GM12878 (cell line): ENCODE measurements at regions not wholly inside any gene's neighbourhood (a gene's known extent, or its start where the extent isn't known, plus 50 kb on each side); places are given as distances from the start of the nearest gene placed in this dataset.

Source experiments
- ATAC-seq: fragments of 200-7000 bp; cut with Tn5 transposase; 3 replicates; pipeline ENCODE4 v1.9.1; 2020; ENCODE audit warnings: mild to moderate bottlenecking, moderate library complexity
- BruUV-seq: library from RNA; stranded (reverse); fragments of 400-500 nt; replicated peaks from 2 replicates; lab custom pipeline; 2021; lab: Mats Ljungman, UMichigan
- CTCF ChIA-PET: fragments of 300-600 bp; sonication (Branson Sonifier 250); formaldehyde crosslinking; extraction: SDS; loops from one replicate; lab custom pipeline; 2021; ENCODE audit warnings: inconsistent platforms; lab: Yijun Ruan, JAX
- POLR2A ChIA-PET: fragments of 350-600 bp; formaldehyde crosslinking; extraction: SDS; loops from one replicate; lab custom pipeline; 2021; ENCODE audit warnings: inconsistent platforms; lab: Charles Lee
- RAD21 ChIA-PET: fragments of 300-600 bp; sonication (Branson Sonifier 250); formaldehyde crosslinking; loops from one replicate; lab custom pipeline; 2023; ENCODE audit warnings: antibody characterized with exemption; ENCODE audit not compliant: unreplicated experiment; lab: Charles Lee
- SMC1A ChIA-PET: fragments of 300-600 bp; sonication (Branson Sonifier 250); formaldehyde crosslinking; loops from one replicate; lab custom pipeline; 2023; ENCODE audit not compliant: unreplicated experiment, uncharacterized antibody; lab: Charles Lee
- DNase-seq: peaks from one replicate; pipeline ENCODE4 v3.0.0-alpha.2; 2011; ENCODE audit warnings: low read depth, low spot score
- FAIRE-seq: peaks from 3 replicates; lab custom pipeline; 2011; peaks lifted over from hg19 to GRCh38; lab: Jason Lieb, UNC
- H2AFZ ChIP-seq: 2 replicates; pipeline ENCODE4 v1.6.0; 2011; ENCODE audit warnings: low read depth, low read length, control low read depth; ENCODE audit not compliant: control insufficient read depth
- H3K27ac ChIP-seq: 2 replicates; pipeline ENCODE4 v1.5.1; 2011; ENCODE audit warnings: control low read depth; ENCODE audit not compliant: control insufficient read depth, insufficient read depth
- H3K27me3 ChIP-seq, 2 experiments: replicated peaks in 1 of 2; 2 replicates each; pipeline versions ENCODE4 v1.6.0 to v1.6.1; 2011; ENCODE audit warnings: low read length in 1 of 2; ENCODE audit not compliant: control insufficient read depth in 2 of 2, insufficient read depth in 2 of 2
- H3K36me3 ChIP-seq, 2 experiments: 2 replicates each; pipeline ENCODE4 v1.5.1; 2011; ENCODE audit warnings: low read length in 1 of 2; ENCODE audit not compliant: control insufficient read depth in 2 of 2, insufficient read depth in 2 of 2
- H3K4me1 ChIP-seq: 2 replicates; pipeline ENCODE4 v1.6.1; 2011; ENCODE audit warnings: mild to moderate bottlenecking, low read length, moderate library complexity, mixed read lengths; ENCODE audit not compliant: control insufficient read depth, insufficient read depth
- H3K4me2 ChIP-seq: 2 replicates; pipeline ENCODE4 v1.6.0; 2011; ENCODE audit warnings: control low read depth; ENCODE audit not compliant: control insufficient read depth, insufficient read depth
- H3K4me3 ChIP-seq: fragments of 200-600 bp; sonication (generic); 2 replicates; pipeline ENCODE4 v1.5.1; 2016
- H3K79me2 ChIP-seq: 2 replicates; pipeline ENCODE4 v1.6.0; 2011; ENCODE audit warnings: low read length; ENCODE audit not compliant: control insufficient read depth, insufficient read depth
- H3K9ac ChIP-seq: 2 replicates; pipeline ENCODE4 v1.8.0; 2011; ENCODE audit warnings: low read length, control low read depth, mixed read lengths; ENCODE audit not compliant: control insufficient read depth, insufficient read depth
- H3K9me3 ChIP-seq: replicated peaks from 3 replicates; pipeline ENCODE4 v1.5.1; 2011; ENCODE audit warnings: mild to moderate bottlenecking, low read length; ENCODE audit not compliant: control insufficient read depth, insufficient read depth
- H4K20me1 ChIP-seq: 2 replicates; pipeline ENCODE4 v1.6.0; 2011; ENCODE audit not compliant: control insufficient read depth, insufficient read depth
- BMI1 ChIP-seq: fragments of 450-650 bp; IDR thresholded peaks from 2 replicates; pipeline ENCODE4 v1.6.1; 2016; ENCODE audit warnings: mild to moderate bottlenecking, moderate library complexity, borderline replicate concordance
- BRCA1 ChIP-seq: IDR thresholded peaks from 2 replicates; pipeline ENCODE4 v1.6.1; 2011; ENCODE audit warnings: low read depth, low read length, improper control_type of control experiment
- CEBPB ChIP-seq, 2 experiments: fragments of 150-350 bp in 1 of 2; IDR thresholded peaks; 2 replicates each; pipeline ENCODE4 v1.6.1; 2012 to 2014; ENCODE audit warnings: low read depth in 2 of 2, low read length in 2 of 2, borderline replicate concordance in 1 of 2, inconsistent platforms in 1 of 2
- CHD2 ChIP-seq: IDR thresholded peaks from 2 replicates; pipeline ENCODE4 v1.6.1; 2011; ENCODE audit warnings: low read depth, low read length, improper control_type of control experiment, borderline replicate concordance
- KAT2A ChIP-seq: conservative IDR thresholded peaks from 2 replicates; pipeline ENCODE4 v1.6.1; 2011; ENCODE audit warnings: low read depth, low read length; ENCODE audit not compliant: control insufficient read depth
- KLF5 ChIP-seq: fragments of 450-650 bp; IDR thresholded peaks from 2 replicates; pipeline ENCODE4 v1.6.1; 2014; ENCODE audit warnings: mild to moderate bottlenecking; ENCODE audit not compliant: partially characterized antibody
- MTA2 ChIP-seq: fragments of 450-650 bp; IDR thresholded peaks from 2 replicates; pipeline ENCODE4 v1.6.1; 2016; ENCODE audit warnings: low read depth, mild to moderate bottlenecking, moderate library complexity
- NFIC ChIP-seq: IDR thresholded peaks from 2 replicates; pipeline ENCODE4 v1.6.1; 2012; ENCODE audit warnings: low read depth, mild to moderate bottlenecking, inconsistent platforms, low read length, moderate library complexity
- PML ChIP-seq: IDR thresholded peaks from 2 replicates; pipeline ENCODE4 v1.6.1; 2012; ENCODE audit warnings: low read length, inconsistent platforms
- STAT1 ChIP-seq: fragments of 450-650 bp; conservative IDR thresholded peaks from 2 replicates; pipeline ENCODE4 v1.6.1; 2014; ENCODE audit warnings: antibody characterized with exemption, mild to moderate bottlenecking
- SUPT20H ChIP-seq: IDR thresholded peaks from 2 replicates; pipeline ENCODE4 v1.6.1; 2011; ENCODE audit warnings: low read depth, mild to moderate bottlenecking, low read length, moderate library complexity, borderline replicate concordance; ENCODE audit not compliant: control insufficient read depth
- TCF3 ChIP-seq: IDR thresholded peaks from 2 replicates; pipeline ENCODE4 v1.6.1; 2012; ENCODE audit warnings: low read depth, mild to moderate bottlenecking, low read length, borderline replicate concordance; ENCODE audit not compliant: insufficient read depth
- WGBS: methylation state at CpG from one replicate; pipeline ENCODE4 v1.1.6; 2016; ENCODE audit warnings: low lambda C conversion rate; ENCODE audit not compliant: insufficient replicate concordance, insufficient coverage; ENCODE audit errors: missing lambda C conversion rate; 5-methylcytosine and 5-hydroxymethylcytosine counted together
- in situ Hi-C: fragments of 300-500 bp; cut with MboI; formaldehyde crosslinking; loops from 9 replicates; pipeline ENCODE4 v1.14.3; 2018; ENCODE audit warnings: mixed read lengths
- intact Hi-C: fragments of 100-400 bp; cut with micrococcal nuclease; formaldehyde crosslinking; loops from one replicate; pipeline ENCODE4 v1.14.2; 2022; ENCODE audit not compliant: unreplicated experiment
- TF ChIP-seq, protein P1 (sequence below): fragments of 450-650 bp; IDR thresholded peaks from 2 replicates; pipeline ENCODE4 v1.6.1; 2017; ENCODE audit warnings: mild to moderate bottlenecking, low read depth, inconsistent platforms; ENCODE audit not compliant: poor library complexity, severe bottlenecking
- TF ChIP-seq, protein P2 (sequence below): IDR thresholded peaks from 2 replicates; pipeline ENCODE4 v1.6.1; 2011; ENCODE audit warnings: low read depth, mild to moderate bottlenecking, low read length, moderate library complexity, borderline replicate concordance; ENCODE audit errors: extremely low read depth
- TF ChIP-seq, protein P3 (sequence below), 3 experiments: IDR thresholded peaks in 2 of 3; conservative IDR thresholded peaks in 1 of 3; 2 replicates each; pipeline ENCODE4 v1.5.1; 2011; ENCODE audit warnings: low read depth in 3 of 3, low read length in 3 of 3, mild to moderate bottlenecking in 3 of 3, control low read depth in 2 of 3, moderate library complexity in 2 of 3, inconsistent platforms in 1 of 3, mixed read lengths in 1 of 3; ENCODE audit not compliant: control insufficient read depth in 2 of 3, insufficient read depth in 1 of 3; ENCODE audit errors: extremely low read depth in 1 of 3
- TF ChIP-seq, protein P4 (sequence below): fragments of 450-650 bp; IDR thresholded peaks from 2 replicates; pipeline ENCODE4 v1.6.1; 2018; ENCODE audit warnings: borderline replicate concordance, mild to moderate bottlenecking; ENCODE audit not compliant: partially characterized antibody
- TF ChIP-seq, protein P5 (sequence below): IDR thresholded peaks from 2 replicates; pipeline ENCODE4 v1.6.1; 2012; ENCODE audit warnings: low read depth, low read length, improper control_type of control experiment

DNA sequence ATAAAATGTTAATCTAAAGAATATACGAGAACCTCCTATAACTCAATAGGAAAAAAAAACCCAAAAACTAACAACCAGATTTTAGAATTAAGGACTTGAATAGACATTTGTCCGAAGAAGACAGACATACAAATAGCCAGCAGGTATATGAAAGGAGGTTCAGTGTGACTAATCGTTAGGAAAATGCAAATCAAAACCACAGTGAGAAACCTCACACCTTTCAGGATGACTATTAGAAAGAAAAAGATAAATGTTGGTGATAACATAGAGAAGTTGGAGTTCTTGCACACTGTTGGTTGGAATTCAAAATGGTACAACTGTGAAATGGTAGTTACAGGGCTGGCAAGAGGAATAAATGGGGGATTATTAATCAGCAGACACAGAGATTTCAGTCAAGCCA is 339.0 kb downstream of the TMEM114 start:
- WGBS, result 0% methylated on average over 3 of the region's 3 CpGs
- no peaks in the 10 kb centered on the region for H3K27me3 ChIP-seq
- no peak overlapping the region for H3K9ac ChIP-seq
- ChIA-PET SMC1A (no interaction called here), RAD21 (no interaction called here), CTCF (no interaction called here), POLR2A (no interaction called here)
- no peak overlapping the region for H3K4me2 ChIP-seq
- H2AFZ ChIP-seq, result no peak overlapping the region
- in situ Hi-C loops (no loop called here), intact Hi-C loops (no loop called here)
- no peak for DNase-seq
- no peaks in the 10 kb centered on the region for H3K36me3 ChIP-seq
- peak; percentile 47; the same call in 2 of the 3 replicates for ATAC-seq
- no peaks in the 10 kb centered on the region for H4K20me1 ChIP-seq
- no peaks in the 10 kb centered on the region for H3K79me2 ChIP-seq
- FAIRE-seq, result no peak
- no TSS peak for BruUV-seq
- no peaks in the 10 kb centered on the region for H3K4me1 ChIP-seq
- H3K27ac ChIP-seq, result no peak overlapping the region
- H3K9me3 ChIP-seq, result no peaks in the 10 kb centered on the region; the same call in 2 of the 3 replicates
- no peak overlapping the region for H3K4me3 ChIP-seq
- TF ChIP-seq PML, result no peak
- TF ChIP-seq KAT2A, result no peak
- TF ChIP-seq, protein P1, sequence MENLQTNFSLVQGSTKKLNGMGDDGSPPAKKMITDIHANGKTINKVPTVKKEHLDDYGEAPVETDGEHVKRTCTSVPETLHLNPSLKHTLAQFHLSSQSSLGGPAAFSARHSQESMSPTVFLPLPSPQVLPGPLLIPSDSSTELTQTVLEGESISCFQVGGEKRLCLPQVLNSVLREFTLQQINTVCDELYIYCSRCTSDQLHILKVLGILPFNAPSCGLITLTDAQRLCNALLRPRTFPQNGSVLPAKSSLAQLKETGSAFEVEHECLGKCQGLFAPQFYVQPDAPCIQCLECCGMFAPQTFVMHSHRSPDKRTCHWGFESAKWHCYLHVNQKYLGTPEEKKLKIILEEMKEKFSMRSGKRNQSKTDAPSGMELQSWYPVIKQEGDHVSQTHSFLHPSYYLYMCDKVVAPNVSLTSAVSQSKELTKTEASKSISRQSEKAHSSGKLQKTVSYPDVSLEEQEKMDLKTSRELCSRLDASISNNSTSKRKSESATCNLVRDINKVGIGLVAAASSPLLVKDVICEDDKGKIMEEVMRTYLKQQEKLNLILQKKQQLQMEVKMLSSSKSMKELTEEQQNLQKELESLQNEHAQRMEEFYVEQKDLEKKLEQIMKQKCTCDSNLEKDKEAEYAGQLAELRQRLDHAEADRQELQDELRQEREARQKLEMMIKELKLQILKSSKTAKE, result no peak
- TF ChIP-seq, protein P2, sequence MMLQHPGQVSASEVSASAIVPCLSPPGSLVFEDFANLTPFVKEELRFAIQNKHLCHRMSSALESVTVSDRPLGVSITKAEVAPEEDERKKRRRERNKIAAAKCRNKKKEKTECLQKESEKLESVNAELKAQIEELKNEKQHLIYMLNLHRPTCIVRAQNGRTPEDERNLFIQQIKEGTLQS, result no peak
- TF ChIP-seq, protein P3, sequence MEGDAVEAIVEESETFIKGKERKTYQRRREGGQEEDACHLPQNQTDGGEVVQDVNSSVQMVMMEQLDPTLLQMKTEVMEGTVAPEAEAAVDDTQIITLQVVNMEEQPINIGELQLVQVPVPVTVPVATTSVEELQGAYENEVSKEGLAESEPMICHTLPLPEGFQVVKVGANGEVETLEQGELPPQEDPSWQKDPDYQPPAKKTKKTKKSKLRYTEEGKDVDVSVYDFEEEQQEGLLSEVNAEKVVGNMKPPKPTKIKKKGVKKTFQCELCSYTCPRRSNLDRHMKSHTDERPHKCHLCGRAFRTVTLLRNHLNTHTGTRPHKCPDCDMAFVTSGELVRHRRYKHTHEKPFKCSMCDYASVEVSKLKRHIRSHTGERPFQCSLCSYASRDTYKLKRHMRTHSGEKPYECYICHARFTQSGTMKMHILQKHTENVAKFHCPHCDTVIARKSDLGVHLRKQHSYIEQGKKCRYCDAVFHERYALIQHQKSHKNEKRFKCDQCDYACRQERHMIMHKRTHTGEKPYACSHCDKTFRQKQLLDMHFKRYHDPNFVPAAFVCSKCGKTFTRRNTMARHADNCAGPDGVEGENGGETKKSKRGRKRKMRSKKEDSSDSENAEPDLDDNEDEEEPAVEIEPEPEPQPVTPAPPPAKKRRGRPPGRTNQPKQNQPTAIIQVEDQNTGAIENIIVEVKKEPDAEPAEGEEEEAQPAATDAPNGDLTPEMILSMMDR (IDR thresholded peaks at IDR 0.05 in 2 of 3, conservative IDR thresholded peaks at IDR 0.05 in 1 of 3; ENCODE audit: control insufficient read depth in 2 of 3, extremely low read depth in 1 of 3, insufficient read depth in 1 of 3, low read depth in 3 of 3, low read length in 3 of 3), result no peak
- TF ChIP-seq MTA2, result no peak
- TF ChIP-seq, protein P4, sequence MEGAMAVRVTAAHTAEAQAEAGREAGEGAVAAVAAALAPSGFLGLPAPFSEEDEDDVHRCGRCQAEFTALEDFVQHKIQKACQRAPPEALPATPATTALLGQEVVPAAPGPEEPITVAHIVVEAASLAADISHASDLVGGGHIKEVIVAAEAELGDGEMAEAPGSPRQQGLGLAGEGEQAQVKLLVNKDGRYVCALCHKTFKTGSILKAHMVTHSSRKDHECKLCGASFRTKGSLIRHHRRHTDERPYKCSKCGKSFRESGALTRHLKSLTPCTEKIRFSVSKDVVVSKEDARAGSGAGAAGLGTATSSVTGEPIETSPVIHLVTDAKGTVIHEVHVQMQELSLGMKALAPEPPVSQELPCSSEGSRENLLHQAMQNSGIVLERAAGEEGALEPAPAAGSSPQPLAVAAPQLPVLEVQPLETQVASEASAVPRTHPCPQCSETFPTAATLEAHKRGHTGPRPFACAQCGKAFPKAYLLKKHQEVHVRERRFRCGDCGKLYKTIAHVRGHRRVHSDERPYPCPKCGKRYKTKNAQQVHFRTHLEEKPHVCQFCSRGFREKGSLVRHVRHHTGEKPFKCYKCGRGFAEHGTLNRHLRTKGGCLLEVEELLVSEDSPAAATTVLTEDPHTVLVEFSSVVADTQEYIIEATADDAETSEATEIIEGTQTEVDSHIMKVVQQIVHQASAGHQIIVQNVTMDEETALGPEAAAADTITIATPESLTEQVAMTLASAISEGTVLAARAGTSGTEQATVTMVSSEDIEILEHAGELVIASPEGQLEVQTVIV, result no peak
- no peak for TF ChIP-seq SUPT20H
- TF ChIP-seq BRCA1, result no peak
- no peak for TF ChIP-seq KLF5
- no peak for TF ChIP-seq NFIC
- TF ChIP-seq BMI1, result no peak
- TF ChIP-seq CEBPB (IDR thresholded peaks at IDR 0.05; ENCODE audit: borderline replicate concordance in 1 of 2, low read depth in 2 of 2, low read length in 2 of 2), result no peak
- no peak for TF ChIP-seq TCF3
- no peak for TF ChIP-seq CHD2
- no peak for TF ChIP-seq STAT1
- TF ChIP-seq, protein P5, sequence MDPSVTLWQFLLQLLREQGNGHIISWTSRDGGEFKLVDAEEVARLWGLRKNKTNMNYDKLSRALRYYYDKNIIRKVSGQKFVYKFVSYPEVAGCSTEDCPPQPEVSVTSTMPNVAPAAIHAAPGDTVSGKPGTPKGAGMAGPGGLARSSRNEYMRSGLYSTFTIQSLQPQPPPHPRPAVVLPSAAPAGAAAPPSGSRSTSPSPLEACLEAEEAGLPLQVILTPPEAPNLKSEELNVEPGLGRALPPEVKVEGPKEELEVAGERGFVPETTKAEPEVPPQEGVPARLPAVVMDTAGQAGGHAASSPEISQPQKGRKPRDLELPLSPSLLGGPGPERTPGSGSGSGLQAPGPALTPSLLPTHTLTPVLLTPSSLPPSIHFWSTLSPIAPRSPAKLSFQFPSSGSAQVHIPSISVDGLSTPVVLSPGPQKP, result no peak
